Heart right ventricle (tissue), 16 donors: ENCODE measurements at regions not wholly inside any gene's neighbourhood (a gene's known extent, or its start where the extent isn't known, plus 50 kb on each side); places are given as distances from the start of the nearest gene placed in this dataset.
A peak's percentile ranks its signal among the peaks of the same experiment; 100 is the strongest.

Source experiments
- ATAC-seq, 8 donors: fragments of 200-7000 bp; cut with Tn5 transposase; one replicate each; pipeline ENCODE4 v1.9.1; 2020; ENCODE audit warnings: mild to moderate bottlenecking in 8 of 8, moderate library complexity in 8 of 8, moderate number of reproducible peaks in 1 of 8
- DNase-seq, 2 donors: peaks; one replicate each; pipeline ENCODE4 v3.0.0-alpha.2; 2020
- H3K27ac ChIP-seq, 10 donors: fragments of 200-600 bp; sonication (generic) in 2 of 10; one replicate each; pipeline versions ENCODE4 v1.5.0 to v1.8.0; 2020 to 2022; ENCODE audit warnings: mild to moderate bottlenecking in 3 of 10
- H3K27me3 ChIP-seq, 7 donors: fragments of 200-600 bp; one replicate each; pipeline ENCODE4 v1.8.0; 2021 to 2022; ENCODE audit warnings: mild to moderate bottlenecking in 2 of 7
- H3K36me3 ChIP-seq, 9 donors: fragments of 200-600 bp; sonication (generic) in 1 of 9; one replicate each; pipeline versions ENCODE4 v1.5.0 to v1.8.0; 2020 to 2022; ENCODE audit warnings: mild to moderate bottlenecking in 2 of 9
- H3K4me1 ChIP-seq, 9 donors: fragments of 200-600 bp; sonication (generic) in 1 of 9; one replicate each; pipeline versions ENCODE4 v1.5.0 to v1.8.0; 2020 to 2022; ENCODE audit warnings: mild to moderate bottlenecking in 4 of 9
- H3K4me3 ChIP-seq, 10 donors: fragments of 200-600 bp; sonication (generic) in 2 of 10; one replicate each; pipeline versions ENCODE4 v1.5.0 to v1.8.0; 2020 to 2022; ENCODE audit warnings: mild to moderate bottlenecking in 7 of 10, moderate library complexity in 2 of 10
- H3K9me3 ChIP-seq, 11 donors: fragments of 200-600 bp in 10 of 11; sonication (generic) in 2 of 11; one replicate each; pipeline versions ENCODE4 v1.5.0 to v1.8.0; 2013 to 2022; ENCODE audit warnings: mild to moderate bottlenecking in 2 of 11, control low read depth in 1 of 11, moderate library complexity in 1 of 11
- WGBS, 2 donors: extraction: QIAGEN DNeasy Blood & Tissue Kit; methylation state at CpG; one replicate each; pipeline ENCODE4 v1.1.7; 2013; ENCODE audit warnings: inconsistent platforms in 1 of 2; 5-methylcytosine and 5-hydroxymethylcytosine counted together
- intact Hi-C, 10 donors: fragments of 100-400 bp; cut with DNase I; formaldehyde crosslinking; loops; one replicate each; pipeline versions ENCODE4 v1.11.1 to v1.14.2; 2022
- TF ChIP-seq, protein P1 (sequence below), 9 donors: fragments of 200-600 bp; sonication (generic) in 2 of 9; IDR thresholded peaks; one replicate each; pipeline versions ENCODE4 v1.5.0 to v1.8.0; 2021 to 2022; ENCODE audit warnings: antibody characterized with exemption in 9 of 9, mild to moderate bottlenecking in 5 of 9, moderate library complexity in 1 of 9
- donor health status: Arrhythmogenic right ventricular cardiomyopathy.
- donor health status: ischemic (EF 13 %, LVEDD 7.1; RV severe dilation, severe dysfunction).
- donor health status: healthy with polysubstance abuse.
- donor health status: DM: no; HTN: yes; CAD: no.
- donor health status: DM: no; HTN: no; CAD: no.
- donor health status: ischemic (EF 25% LVEDD 6.9; RV normal size, moderate dysfunction).
- donor health status: ischemic (EF 25% LVEDD 5.7; RV mildly dilated, moderate dysfunction).
- donor health status: healthy.
- donor health status: DM: yes; HTN: yes; CAD: no.
- donor health status: Ischemic cardiomyopathy.
- donor health status: ischemic (EF 35%, LVEDD 5.7; RV mildly dilated, moderate dysfunction).
- donor health status: nonischemic (EF 11% LVEDD 7.7; RV severe dilation, severe dysfunction).
- donor health status: DM: yes; HTN: yes; CAD: no.
- donor health status: PGD.
- donor health status: ischemic (EF 29% LVEDD 5.4; RV normal size, mild dysfunction).
- donor health status: nonischemic (EF 23%, LVEDD 6.1; RV moderate dilation, normal function).

DNA sequence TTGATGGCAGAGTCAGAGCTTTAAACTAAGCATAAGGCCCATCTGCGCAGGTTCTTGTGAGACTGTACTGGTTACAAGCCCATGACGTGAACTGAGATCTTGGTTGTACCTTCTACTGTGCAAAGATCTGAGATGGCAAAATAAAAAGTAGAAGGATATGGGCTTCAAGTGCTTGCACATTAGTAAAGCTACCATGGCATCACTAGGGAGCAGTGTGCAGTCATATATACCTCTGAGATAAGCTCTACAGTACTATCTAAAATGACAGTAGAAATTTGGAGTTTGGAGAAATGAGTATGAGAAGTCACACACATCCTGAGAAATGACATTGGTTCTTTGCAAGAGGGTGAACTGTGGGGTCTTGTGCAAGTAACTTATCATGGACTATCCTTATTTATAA is 408.2 kb upstream of the PRR16 start:
- peak; percentile 52 to 81 (median 74) for ATAC-seq
- WGBS, 2 donors = 78 to 83% methylated on average over 2 of the region's 2 CpGs
- peaks cover 0 to 43% (median 7%) of the 10 kb centered on the region in 9 donors for H3K4me1 ChIP-seq

DNA sequence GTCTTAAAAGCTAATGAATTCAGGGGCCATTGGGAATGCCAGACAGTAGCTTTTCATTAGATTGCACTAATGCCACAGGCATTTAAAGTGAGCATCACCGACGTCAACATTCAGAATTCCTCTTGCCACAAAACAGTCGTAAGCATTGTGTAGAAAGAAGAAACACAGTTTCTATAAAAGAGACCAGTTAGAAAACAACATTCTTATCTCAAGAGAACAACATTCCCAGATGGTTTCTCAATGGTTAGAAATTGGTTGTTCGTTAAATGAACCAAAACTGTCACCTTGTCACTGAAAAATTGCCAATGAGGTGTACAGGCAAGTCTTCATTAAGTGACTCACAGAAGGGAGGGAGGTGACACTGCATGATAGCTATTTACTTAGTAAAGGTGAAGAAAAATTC is 401.6 kb upstream of the PRR16 start:
- intact Hi-C loops = no loop called here
- Histone ChIP-seq H3K27ac (no peak overlapping the region), H3K9me3 (no peaks in the 10 kb centered on the region), H3K4me1 (peaks cover 0 to 13% (median 0%) of the 10 kb centered on the region in 9 donors), H3K4me3 (no peak overlapping the region), H3K27me3 (no peaks in the 10 kb centered on the region), H3K36me3 (no peaks in the 10 kb centered on the region)
- TF ChIP-seq, protein P1, sequence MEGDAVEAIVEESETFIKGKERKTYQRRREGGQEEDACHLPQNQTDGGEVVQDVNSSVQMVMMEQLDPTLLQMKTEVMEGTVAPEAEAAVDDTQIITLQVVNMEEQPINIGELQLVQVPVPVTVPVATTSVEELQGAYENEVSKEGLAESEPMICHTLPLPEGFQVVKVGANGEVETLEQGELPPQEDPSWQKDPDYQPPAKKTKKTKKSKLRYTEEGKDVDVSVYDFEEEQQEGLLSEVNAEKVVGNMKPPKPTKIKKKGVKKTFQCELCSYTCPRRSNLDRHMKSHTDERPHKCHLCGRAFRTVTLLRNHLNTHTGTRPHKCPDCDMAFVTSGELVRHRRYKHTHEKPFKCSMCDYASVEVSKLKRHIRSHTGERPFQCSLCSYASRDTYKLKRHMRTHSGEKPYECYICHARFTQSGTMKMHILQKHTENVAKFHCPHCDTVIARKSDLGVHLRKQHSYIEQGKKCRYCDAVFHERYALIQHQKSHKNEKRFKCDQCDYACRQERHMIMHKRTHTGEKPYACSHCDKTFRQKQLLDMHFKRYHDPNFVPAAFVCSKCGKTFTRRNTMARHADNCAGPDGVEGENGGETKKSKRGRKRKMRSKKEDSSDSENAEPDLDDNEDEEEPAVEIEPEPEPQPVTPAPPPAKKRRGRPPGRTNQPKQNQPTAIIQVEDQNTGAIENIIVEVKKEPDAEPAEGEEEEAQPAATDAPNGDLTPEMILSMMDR (IDR thresholded peaks at IDR 0.05) = no peak
- ATAC-seq (no peak), DNase-seq (no peak)
- WGBS, 2 donors = 50 to 55% methylated on average over 4 of the region's 4 CpGs

More for the DNA sequence above, 408.2 kb upstream of the PRR16 start:
- Histone ChIP-seq H3K9me3 (no peaks in the 10 kb centered on the region), H3K27me3 (no peaks in the 10 kb centered on the region), H3K4me3 (no peak overlapping the region), H3K27ac (peak overlapping the region in 7 of 10 donors; percentile 6 to 76 (median 28)), H3K36me3 (no peaks in the 10 kb centered on the region)
- intact Hi-C loops = loop anchor here in 7 of 10 donors (5.0 to 10.0 kb wide), 6 partner anchors 79 to 409 kb away; partner anchors contain the start of gene PRR16 (in 1 of the 7)
- no peak for DNase-seq
- TF ChIP-seq, protein P1 (IDR thresholded peaks at IDR 0.05) = peak in 7 of 9 donors; percentile 3 to 53 (median 38)

DNA sequence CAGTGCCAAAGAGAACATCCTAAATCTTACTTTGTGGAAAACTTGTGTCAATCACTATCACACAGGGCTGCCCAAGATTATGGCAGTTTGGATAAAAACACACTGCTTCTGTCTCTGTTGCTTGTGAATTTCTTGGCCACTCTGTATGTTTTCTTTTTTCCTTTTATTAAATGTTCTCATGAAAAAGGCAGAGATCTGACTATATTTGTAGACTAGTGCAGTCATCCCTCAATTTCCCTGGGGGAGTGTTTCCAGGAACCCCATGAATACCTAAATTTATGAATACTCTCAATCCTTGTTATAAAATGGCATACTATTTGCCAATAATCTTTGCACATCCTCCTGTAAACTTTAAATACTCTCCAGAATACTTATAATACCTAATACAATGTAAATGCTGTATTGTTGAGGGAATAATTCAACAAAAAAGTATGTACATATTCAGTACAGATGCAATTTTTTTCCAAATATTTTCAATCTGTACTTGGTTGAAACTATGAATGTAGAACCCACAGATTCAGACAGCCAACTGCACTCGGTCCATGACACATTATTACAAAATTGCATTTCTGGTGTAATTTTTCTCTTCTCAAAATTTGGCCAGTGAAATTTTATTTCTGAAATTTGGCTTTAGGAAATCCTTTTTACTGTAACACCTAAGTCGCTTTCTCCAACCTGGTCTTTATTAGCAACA is 391.9 kb upstream of the PRR16 start:
- ATAC-seq (peak in 3 of 8 donors; percentile 47 to 61 (median 52)), DNase-seq (peak in 1 of 2 donors; percentile 10)
- H3K27ac ChIP-seq = peak overlapping the region in 3 of 10 donors; percentile 6 to 51 (median 25)
- peaks cover 0 to 12% (median 0%) of the 10 kb centered on the region in 9 donors for H3K4me1 ChIP-seq
- peaks cover 0 to 4% (median 0%) of the 10 kb centered on the region in 11 donors for H3K9me3 ChIP-seq
- no peak overlapping the region for H3K4me3 ChIP-seq
- intact Hi-C loops = no loop called here
- WGBS, 2 donors = 82 to 89% methylated on average over 2 of the region's 2 CpGs
- TF ChIP-seq, protein P1 (IDR thresholded peaks at IDR 0.05) = no peak
- H3K36me3 ChIP-seq = no peaks in the 10 kb centered on the region
- no peaks in the 10 kb centered on the region for H3K27me3 ChIP-seq

DNA sequence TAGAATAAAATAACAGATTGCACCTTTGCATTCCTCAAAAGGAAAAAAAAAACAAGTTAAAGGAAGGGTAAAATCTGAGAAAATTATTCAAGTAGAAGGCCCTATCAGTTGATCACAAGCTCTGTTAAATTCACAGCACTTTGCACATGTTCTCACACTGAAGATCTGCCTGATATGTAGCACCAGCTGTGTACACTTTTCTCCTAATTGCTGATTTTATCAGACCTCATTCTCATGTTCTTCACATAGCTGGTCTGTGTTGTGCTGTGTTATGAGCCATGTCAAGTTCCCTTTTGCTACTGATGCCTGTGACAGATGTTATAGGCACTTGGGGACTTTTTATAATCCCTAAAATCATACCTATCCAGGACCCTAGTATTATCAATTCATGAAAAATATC is 390.4 kb upstream of the PRR16 start:
- DNase-seq (no peak), ATAC-seq (no peak)
- Histone ChIP-seq H3K27ac (no peak overlapping the region), H3K4me3 (no peak overlapping the region), H3K9me3 (peaks cover 0 to 4% (median 0%) of the 10 kb centered on the region in 11 donors), H3K36me3 (no peaks in the 10 kb centered on the region), H3K27me3 (no peaks in the 10 kb centered on the region), H3K4me1 (peaks cover 0 to 12% (median 0%) of the 10 kb centered on the region in 9 donors)
- intact Hi-C loops = no loop called here
- TF ChIP-seq, protein P1 (IDR thresholded peaks at IDR 0.05) = no peak
